B cell (primary cell): ENCODE measurements at regions not wholly inside any gene's neighbourhood (a gene's known extent, or its start where the extent isn't known, plus 50 kb on each side); places are given as distances from the start of the nearest gene placed in this dataset.

ENCODE experiments used
- ATAC-seq: fragments of 200-7000 bp; cut with Tn5 transposase; one replicate; pipeline ENCODE4 v1.10.0; 2021; ENCODE audit warnings: low read depth, mild to moderate bottlenecking, moderate number of reproducible peaks, moderate library complexity
- CTCF ChIA-PET: fragments of 350-600 bp; sonication (Branson Sonifier 250); formaldehyde crosslinking; loops from one replicate; lab custom pipeline; 2021; ENCODE audit warnings: antibody characterized with exemption, inconsistent platforms; lab: Charles Lee
- POLR2A ChIA-PET: fragments of 350-600 bp; sonication (Branson Sonifier 250); formaldehyde crosslinking; loops from one replicate; lab custom pipeline; 2021; ENCODE audit warnings: antibody characterized with exemption; lab: Charles Lee
- DNase-seq: peaks from one replicate; pipeline ENCODE4 v3.0.0; 2013
- H2AFZ ChIP-seq: 2 replicates; pipeline ENCODE4 v1.6.1; 2012; ENCODE audit warnings: mild to moderate bottlenecking, low read depth, low read length; ENCODE audit not compliant: insufficient read depth, poor library complexity, severe bottlenecking
- H3K27ac ChIP-seq, 2 donors: 1 replicate in 1 of 2; 2 replicates in 1 of 2; pipeline ENCODE4 v1.5.1; 2012 to 2013; ENCODE audit warnings: low read length in 2 of 2, mild to moderate bottlenecking in 2 of 2, moderate library complexity in 1 of 2
- H3K27me3 ChIP-seq, 4 experiments: fragments of 200-600 bp in 1 of 4; sonication (generic) in 1 of 4; replicated peaks in 1 of 4; 1 replicate in 2 of 4; 2 replicates in 2 of 4; pipeline versions ENCODE4 v1.6.1 to v1.7.0; 2013 to 2016; ENCODE audit warnings: low read length in 3 of 4, mild to moderate bottlenecking in 2 of 4, mixed read lengths in 1 of 4, moderate library complexity in 1 of 4; ENCODE audit not compliant: insufficient read depth in 4 of 4, control insufficient read depth in 3 of 4; ENCODE audit errors: control extremely low read depth in 1 of 4
- H3K36me3 ChIP-seq, 2 experiments: replicated peaks in 1 of 2; 1 replicate in 1 of 2; 2 replicates in 1 of 2; pipeline versions ENCODE4 v1.6.1 to v1.7.1; 2013; ENCODE audit warnings: low read length in 1 of 2; ENCODE audit not compliant: insufficient read depth in 2 of 2, control insufficient read depth in 1 of 2; ENCODE audit errors: control extremely low read depth in 1 of 2, extremely low read depth in 1 of 2
- H3K4me1 ChIP-seq, 2 donors: fragments of 200-600 bp in 1 of 2; sonication (generic) in 1 of 2; 1 replicate in 1 of 2; 2 replicates in 1 of 2; pipeline versions ENCODE4 v1.5.1 to v1.6.1; 2013 to 2017; ENCODE audit warnings: low read length in 2 of 2; ENCODE audit not compliant: control insufficient read depth in 2 of 2, insufficient read depth in 2 of 2
- H3K4me2 ChIP-seq: replicated peaks from 2 replicates; pipeline ENCODE3; 2012; ENCODE audit warnings: mild to moderate bottlenecking, low read depth, low read length; ENCODE audit not compliant: poor library complexity, severe bottlenecking
- H3K4me3 ChIP-seq, 5 experiments: fragments of 200-600 bp in 1 of 5; sonication (generic) in 1 of 5; 1 replicate in 3 of 5; 2 replicates in 2 of 5; pipeline versions ENCODE4 v1.5.1 to v1.7.0; 2011 to 2016; ENCODE audit warnings: low read length in 4 of 5, mild to moderate bottlenecking in 4 of 5, low read depth in 2 of 5, control low read depth in 1 of 5, moderate library complexity in 1 of 5; ENCODE audit not compliant: insufficient read depth in 1 of 5; ENCODE audit errors: control extremely low read depth in 1 of 5, extremely low read depth in 1 of 5
- H3K79me2 ChIP-seq: fragments of 200-600 bp; sonication (generic); one replicate; pipeline ENCODE4 v1.6.0; 2016; ENCODE audit warnings: low read length; ENCODE audit not compliant: control insufficient read depth, insufficient read depth
- H3K9ac ChIP-seq: fragments of 200-600 bp; sonication (generic); 2 replicates; pipeline ENCODE4 v1.6.1; 2017; ENCODE audit warnings: mild to moderate bottlenecking, low read length, moderate library complexity
- H3K9me3 ChIP-seq, 3 donors: one replicate each; pipeline versions ENCODE4 v1.6.1 to v1.7.1; 2013; ENCODE audit warnings: low read length in 2 of 3; ENCODE audit not compliant: control insufficient read depth in 2 of 3, insufficient read depth in 1 of 3; ENCODE audit errors: control extremely low read depth in 1 of 3
- H4K20me1 ChIP-seq: 2 replicates; pipeline ENCODE4 v1.6.0; 2012; ENCODE audit warnings: mild to moderate bottlenecking, low read length; ENCODE audit not compliant: insufficient read depth, control insufficient read depth, poor library complexity, severe bottlenecking
- H3K27ac Mint-ChIP-seq: one replicate; pipeline ENCODE4 v1.8.0; 2021; ENCODE audit warnings: mixed read lengths
- H3K27me3 Mint-ChIP-seq: one replicate; pipeline ENCODE4 v1.8.0; 2021; ENCODE audit warnings: mixed read lengths
- H3K4me1 Mint-ChIP-seq: one replicate; pipeline ENCODE4 v1.8.0; 2021; ENCODE audit warnings: mixed read lengths
- H3K4me3 Mint-ChIP-seq: one replicate; pipeline ENCODE4 v1.8.0; 2021; ENCODE audit warnings: mixed read lengths
- H3K9me3 Mint-ChIP-seq: one replicate; pipeline ENCODE4 v1.8.0; 2022; ENCODE audit warnings: mixed read lengths; ENCODE audit not compliant: insufficient read depth
- EZH2 ChIP-seq: IDR thresholded peaks from 2 replicates; pipeline ENCODE4 v1.6.1; 2012; ENCODE audit warnings: borderline replicate concordance, low read depth, mild to moderate bottlenecking, moderate library complexity, low read length; ENCODE audit not compliant: insufficient read depth, poor library complexity, severe bottlenecking
- WGBS: methylation state at CpG from one replicate; pipeline ENCODE4 v1.1.5; 2013; ENCODE audit warnings: missing lambda C conversion rate; ENCODE audit not compliant: insufficient coverage; 5-methylcytosine and 5-hydroxymethylcytosine counted together
- intact Hi-C: fragments of 100-400 bp; cut with micrococcal nuclease; formaldehyde crosslinking; loops from one replicate; pipeline ENCODE4 v1.10.0; 2022
- TF ChIP-seq, protein P1 (sequence below): fragments of 200-600 bp; IDR thresholded peaks from one replicate; pipeline ENCODE4 v1.8.0; 2022; ENCODE audit warnings: antibody characterized with exemption, mild to moderate bottlenecking

DNA sequence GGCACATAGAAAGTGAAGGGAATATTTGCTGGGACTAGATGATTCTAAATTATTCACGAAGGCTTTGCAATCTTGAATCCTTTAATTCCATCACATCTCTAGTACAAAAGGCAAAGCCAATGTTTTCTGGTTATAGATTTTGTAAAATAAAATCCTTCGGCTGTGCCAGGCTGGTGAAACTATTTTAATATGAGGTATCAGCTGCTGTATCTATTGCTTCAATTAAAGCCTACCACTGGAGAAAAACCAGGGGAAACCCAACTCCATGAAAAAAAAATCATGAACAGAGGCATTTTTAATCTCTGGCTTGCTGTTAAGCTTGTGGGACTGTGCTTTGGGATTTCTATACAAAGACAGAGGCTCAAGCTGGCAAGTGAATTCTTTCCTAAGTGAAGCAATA, 271.8 kb downstream of the QKI start:
- WGBS: no CpG with 5 or more reads among the region's 2 CpGs
- Histone ChIP-seq H3K9me3 (no peaks in the 10 kb centered on the region), H3K27me3 (no peaks in the 10 kb centered on the region), H3K4me3 (no peak overlapping the region), H3K4me2 (no peak overlapping the region), H4K20me1 (no peaks in the 10 kb centered on the region), H3K27ac (no peak overlapping the region), H3K9ac (no peak overlapping the region), H3K79me2 (no peaks in the 10 kb centered on the region), H3K4me1 (peaks cover 17 to 19% of the 10 kb centered on the region in 2 donors), H2AFZ (no peak overlapping the region), H3K36me3 (no peaks in the 10 kb centered on the region)
- DNase-seq (no peak), ATAC-seq (no peak)
- H3K4me3 Mint-ChIP-seq: no peak overlapping the region
- no peak overlapping the region for H3K27ac Mint-ChIP-seq
- TF ChIP-seq, protein P1, sequence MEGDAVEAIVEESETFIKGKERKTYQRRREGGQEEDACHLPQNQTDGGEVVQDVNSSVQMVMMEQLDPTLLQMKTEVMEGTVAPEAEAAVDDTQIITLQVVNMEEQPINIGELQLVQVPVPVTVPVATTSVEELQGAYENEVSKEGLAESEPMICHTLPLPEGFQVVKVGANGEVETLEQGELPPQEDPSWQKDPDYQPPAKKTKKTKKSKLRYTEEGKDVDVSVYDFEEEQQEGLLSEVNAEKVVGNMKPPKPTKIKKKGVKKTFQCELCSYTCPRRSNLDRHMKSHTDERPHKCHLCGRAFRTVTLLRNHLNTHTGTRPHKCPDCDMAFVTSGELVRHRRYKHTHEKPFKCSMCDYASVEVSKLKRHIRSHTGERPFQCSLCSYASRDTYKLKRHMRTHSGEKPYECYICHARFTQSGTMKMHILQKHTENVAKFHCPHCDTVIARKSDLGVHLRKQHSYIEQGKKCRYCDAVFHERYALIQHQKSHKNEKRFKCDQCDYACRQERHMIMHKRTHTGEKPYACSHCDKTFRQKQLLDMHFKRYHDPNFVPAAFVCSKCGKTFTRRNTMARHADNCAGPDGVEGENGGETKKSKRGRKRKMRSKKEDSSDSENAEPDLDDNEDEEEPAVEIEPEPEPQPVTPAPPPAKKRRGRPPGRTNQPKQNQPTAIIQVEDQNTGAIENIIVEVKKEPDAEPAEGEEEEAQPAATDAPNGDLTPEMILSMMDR: no peak
- TF ChIP-seq EZH2: no peak
- peaks cover 28% of the 10 kb centered on the region for H3K4me1 Mint-ChIP-seq
- no peaks in the 10 kb centered on the region for H3K27me3 Mint-ChIP-seq
- H3K9me3 Mint-ChIP-seq: no peaks in the 10 kb centered on the region
- POLR2A ChIA-PET: interaction anchor here (0.7 to 1.2 kb wide), 2 partner anchors 17 to 72 kb away, joined by 3 to 6 read pairs; no protein-coding TSS in a partner anchor
- CTCF ChIA-PET: interaction anchor here (1.6 kb wide), 1 partner anchor 21 kb away, joined by 6 read pairs; no protein-coding TSS in a partner anchor
- intact Hi-C loops: no loop called here

DNA sequence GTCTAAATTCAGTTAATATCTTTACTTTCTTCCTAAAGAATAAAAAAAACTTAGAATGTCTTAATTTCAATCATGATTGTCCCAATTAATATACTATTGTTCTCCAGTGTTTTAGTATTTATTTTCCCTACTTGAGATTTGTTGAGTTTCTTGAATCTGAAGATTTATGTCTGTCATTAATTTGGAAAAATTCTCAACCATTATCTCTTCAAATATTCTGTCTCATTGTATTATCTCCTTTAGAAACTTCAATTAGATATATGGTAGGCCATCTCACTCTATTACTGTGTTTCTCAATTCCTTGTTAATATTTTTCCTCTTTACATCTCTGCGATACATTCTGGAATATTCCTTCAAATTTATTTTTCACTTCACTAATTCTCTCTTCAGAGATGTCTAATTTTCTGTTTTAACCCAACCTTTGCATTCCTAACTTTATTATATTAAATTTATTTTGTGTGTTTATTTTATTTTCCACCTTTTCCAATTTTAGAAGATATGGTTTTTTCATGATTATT, 268.6 kb downstream of the QKI start:
- TF ChIP-seq, protein P1: no peak
- TF ChIP-seq EZH2: no peak
- Histone ChIP-seq H3K27me3 (no peaks in the 10 kb centered on the region), H3K9ac (no peak overlapping the region), H3K4me1 (peaks cover 17 to 19% of the 10 kb centered on the region in 2 donors), H3K36me3 (no peaks in the 10 kb centered on the region), H3K4me3 (no peak overlapping the region), H3K79me2 (no peaks in the 10 kb centered on the region), H3K4me2 (no peak overlapping the region), H3K9me3 (no peaks in the 10 kb centered on the region), H4K20me1 (no peaks in the 10 kb centered on the region), H3K27ac (no peak overlapping the region), H2AFZ (no peak overlapping the region)
- Mint-ChIP-seq H3K4me1 (peaks cover 41% of the 10 kb centered on the region), H3K4me3 (no peak overlapping the region), H3K9me3 (no peaks in the 10 kb centered on the region), H3K27me3 (no peaks in the 10 kb centered on the region), H3K27ac (no peak overlapping the region)
- CTCF ChIA-PET: no interaction called here
- intact Hi-C loops: no loop called here
- ATAC-seq: no peak
- WGBS: no CpG with 5 or more reads among the region's 1 CpG
- no peak for DNase-seq
- POLR2A ChIA-PET: no interaction called here
